ENCODE measurements at regions not wholly inside any gene's neighbourhood (a gene's known extent, or its start where the extent isn't known, plus 50 kb on each side); places are given as distances from the start of the nearest gene placed in this dataset.

GRCh38 chr6:14439419-14439818 lies 321.8 kb downstream of the CD83 start:
- no peak for TF ChIP-seq CTCF (conservative IDR thresholded peaks at IDR 0.05 in 1 of 2, IDR thresholded peaks at IDR 0.05 in 1 of 2; ENCODE audit: low read depth in 1 of 2, low read length in 2 of 2)
- no peak for TF ChIP-seq EZH2 (IDR thresholded peaks at IDR 0.05; ENCODE audit: low read length, missing control alignments)
- Histone ChIP-seq H3K9me3 (ENCODE audit: control insufficient read depth, insufficient read depth, low read depth, low read length) (no peaks in the 10 kb centered on the region), H3K4me3 (replicated peaks in 1 of 4; ENCODE audit: control extremely low read depth in 1 of 4, insufficient read depth in 1 of 4, low read depth in 3 of 4, low read length in 4 of 4) (no peak overlapping the region), H3K79me2 (ENCODE audit: control insufficient read depth, insufficient read depth, low read length) (no peaks in the 10 kb centered on the region), H3K27me3 (ENCODE audit: control insufficient read depth, insufficient read depth, low read length) (no peaks in the 10 kb centered on the region), H3K9ac (ENCODE audit: insufficient read depth, low read length) (no peak overlapping the region), H3K4me2 (ENCODE audit: extremely low read depth, insufficient read depth, low read length) (no peak overlapping the region), H4K20me1 (ENCODE audit: control insufficient read depth, extremely low read depth, insufficient read depth, low read length) (no peaks in the 10 kb centered on the region), H3K4me1 (ENCODE audit: control insufficient read depth, extremely low read depth, insufficient read depth, low read length) (peaks cover 2% of the 10 kb centered on the region), H3K27ac (ENCODE audit: insufficient read depth, low read length) (no peak overlapping the region), H3K36me3 (ENCODE audit: control insufficient read depth, insufficient read depth, low read length) (no peaks in the 10 kb centered on the region), H2AFZ (ENCODE audit: low read length) (no peak overlapping the region)
- DNase-seq (ENCODE audit: low read depth in 2 of 2), result no peak

GRCh38 chr6:14440215-14440910 lies 322.8 kb downstream of the CD83 start:
- Histone ChIP-seq H4K20me1 (ENCODE audit: control insufficient read depth, extremely low read depth, insufficient read depth, low read length) (no peaks in the 10 kb centered on the region), H3K4me3 (replicated peaks in 1 of 4; ENCODE audit: control extremely low read depth in 1 of 4, insufficient read depth in 1 of 4, low read depth in 3 of 4, low read length in 4 of 4) (no peak overlapping the region), H3K4me2 (ENCODE audit: extremely low read depth, insufficient read depth, low read length) (no peak overlapping the region), H3K27ac (ENCODE audit: insufficient read depth, low read length) (no peak overlapping the region), H3K9ac (ENCODE audit: insufficient read depth, low read length) (no peak overlapping the region), H3K27me3 (ENCODE audit: control insufficient read depth, insufficient read depth, low read length) (no peaks in the 10 kb centered on the region), H2AFZ (ENCODE audit: low read length) (no peak overlapping the region), H3K4me1 (ENCODE audit: control insufficient read depth, extremely low read depth, insufficient read depth, low read length) (peaks cover 2% of the 10 kb centered on the region), H3K79me2 (ENCODE audit: control insufficient read depth, insufficient read depth, low read length) (no peaks in the 10 kb centered on the region), H3K36me3 (ENCODE audit: control insufficient read depth, insufficient read depth, low read length) (no peaks in the 10 kb centered on the region), H3K9me3 (ENCODE audit: control insufficient read depth, insufficient read depth, low read depth, low read length) (no peaks in the 10 kb centered on the region)
- no peak for TF ChIP-seq EZH2 (IDR thresholded peaks at IDR 0.05; ENCODE audit: low read length, missing control alignments)
- TF ChIP-seq CTCF (conservative IDR thresholded peaks at IDR 0.05 in 1 of 2, IDR thresholded peaks at IDR 0.05 in 1 of 2; ENCODE audit: low read depth in 1 of 2, low read length in 2 of 2), result no peak
- DNase-seq (ENCODE audit: low read depth in 2 of 2), result peak in 1 of 2 donors; percentile 18

- H4K20me1 ChIP-seq (ENCODE audit: control insufficient read depth, extremely low read depth, insufficient read depth, low read length), result no peaks in the 10 kb centered on the region
- no peak overlapping the region for H3K4me3 ChIP-seq (replicated peaks in 1 of 4; ENCODE audit: control extremely low read depth in 1 of 4, insufficient read depth in 1 of 4, low read depth in 3 of 4, low read length in 4 of 4)
- no peaks in the 10 kb centered on the region for H3K36me3 ChIP-seq (ENCODE audit: control insufficient read depth, insufficient read depth, low read length)
- H2AFZ ChIP-seq (ENCODE audit: low read length), result no peak overlapping the region
- peaks cover 2% of the 10 kb centered on the region for H3K4me1 ChIP-seq (ENCODE audit: control insufficient read depth, extremely low read depth, insufficient read depth, low read length)
- H3K9me3 ChIP-seq (ENCODE audit: control insufficient read depth, insufficient read depth, low read depth, low read length), result no peaks in the 10 kb centered on the region
- no peaks in the 10 kb centered on the region for H3K79me2 ChIP-seq (ENCODE audit: control insufficient read depth, insufficient read depth, low read length)
- no peak overlapping the region for H3K9ac ChIP-seq (ENCODE audit: insufficient read depth, low read length)
- H3K27ac ChIP-seq (ENCODE audit: insufficient read depth, low read length), result no peak overlapping the region
- TF ChIP-seq EZH2 (IDR thresholded peaks at IDR 0.05; ENCODE audit: low read length, missing control alignments) (no peak), CTCF (conservative IDR thresholded peaks at IDR 0.05 in 1 of 2, IDR thresholded peaks at IDR 0.05 in 1 of 2; ENCODE audit: low read depth in 1 of 2, low read length in 2 of 2) (no peak)
- H3K27me3 ChIP-seq (ENCODE audit: control insufficient read depth, insufficient read depth, low read length), result no peaks in the 10 kb centered on the region
- DNase-seq (ENCODE audit: low read depth in 2 of 2), result peak in 1 of 2 donors; percentile 72
- no peak overlapping the region for H3K4me2 ChIP-seq (ENCODE audit: extremely low read depth, insufficient read depth, low read length)
Observed at GRCh38 chr6:14440940-14441781, 323.6 kb downstream of the CD83 start.
